Smooth muscle cell (in vitro differentiated cells): ENCODE measurements at regions not wholly inside any gene's neighbourhood (a gene's known extent, or its start where the extent isn't known, plus 50 kb on each side); places are given as distances from the start of the nearest gene placed in this dataset.

Source experiments
- DNase-seq: peaks from one replicate; lab custom pipeline; 2025; ENCODE audit not compliant: unreplicated experiment; lab: John Stamatoyannopoulos, UW
- H2AFZ ChIP-seq: fragments of 200-600 bp; sonication (generic); 2 replicates; pipeline ENCODE4 v1.6.0; 2016; ENCODE audit warnings: antibody characterized with exemption, low read depth, mild to moderate bottlenecking
- H3F3A ChIP-seq: fragments of 200-600 bp; sonication (generic); 2 replicates; pipeline ENCODE4 v1.6.0; 2017; ENCODE audit warnings: antibody characterized with exemption, low read depth
- H3K27ac ChIP-seq: fragments of 200-600 bp; sonication (generic); 2 replicates; pipeline ENCODE4 v1.5.1; 2016; ENCODE audit warnings: low read depth, mild to moderate bottlenecking
- H3K27me3 ChIP-seq: fragments of 200-600 bp; sonication (generic); 2 replicates; pipeline ENCODE4 v1.6.1; 2016; ENCODE audit warnings: low read depth, mild to moderate bottlenecking
- H3K36me3 ChIP-seq: fragments of 200-600 bp; sonication (generic); 2 replicates; pipeline ENCODE4 v1.5.1; 2016; ENCODE audit warnings: low read depth
- H3K4me1 ChIP-seq: fragments of 200-600 bp; sonication (generic); 2 replicates; pipeline ENCODE4 v1.5.1; 2016; ENCODE audit warnings: low read depth
- H3K4me2 ChIP-seq: fragments of 200-600 bp; sonication (generic); 2 replicates; pipeline ENCODE4 v1.6.0; 2016; ENCODE audit warnings: mild to moderate bottlenecking
- H3K4me3 ChIP-seq: fragments of 200-600 bp; sonication (generic); 2 replicates; pipeline ENCODE4 v1.5.1; 2016; ENCODE audit warnings: mild to moderate bottlenecking
- H3K79me2 ChIP-seq: fragments of 200-600 bp; sonication (generic); 2 replicates; pipeline ENCODE4 v1.6.0; 2016; ENCODE audit warnings: low read depth, mild to moderate bottlenecking
- H3K9ac ChIP-seq: fragments of 200-600 bp; sonication (generic); 2 replicates; pipeline ENCODE4 v1.6.0; 2016; ENCODE audit warnings: low read depth
- H3K9me3 ChIP-seq: fragments of 200-600 bp; sonication (generic); replicated peaks from 2 replicates; pipeline ENCODE4 v1.5.1; 2016; ENCODE audit warnings: low read depth
- H4K20me1 ChIP-seq: fragments of 200-600 bp; sonication (generic); 2 replicates; pipeline ENCODE4 v1.6.0; 2016; ENCODE audit warnings: low read depth
- CTCF ChIP-seq: fragments of 200-600 bp; sonication (generic); IDR thresholded peaks from 2 replicates; pipeline ENCODE4 v1.5.1; 2017; ENCODE audit warnings: borderline replicate concordance, mild to moderate bottlenecking, antibody characterized with exemption; ENCODE audit not compliant: insufficient read depth, poor library complexity, severe bottlenecking
- WGBS: methylation state at CpG from one replicate; pipeline ENCODE4 v1.1.7; 2016; ENCODE audit warnings: low lambda C conversion rate; 5-methylcytosine and 5-hydroxymethylcytosine counted together

GRCh38 chr2:187986390-187987105 lies 305.1 kb upstream of the GULP1 start:
- Histone ChIP-seq H3K27ac (peak overlapping the region; percentile 64), H3K4me2 (peak overlapping the region; percentile 64), H3K79me2 (no peaks in the 10 kb centered on the region), H3F3A (no peaks in the 10 kb centered on the region), H4K20me1 (no peaks in the 10 kb centered on the region), H3K4me3 (no peak overlapping the region), H2AFZ (no peak overlapping the region), H3K36me3 (no peaks in the 10 kb centered on the region), H3K9ac (no peak overlapping the region), H3K4me1 (peaks cover 9% of the 10 kb centered on the region), H3K27me3 (no peaks in the 10 kb centered on the region), H3K9me3 (no peaks in the 10 kb centered on the region)
- TF ChIP-seq CTCF = no peak
- no peak for DNase-seq
- 73% methylated on average over 7 of the region's 7 CpGs for WGBS

GRCh38 chr2:187988348-187988747 lies 303.3 kb upstream of the GULP1 start:
- H3K4me1 ChIP-seq = peaks cover 16% of the 10 kb centered on the region
- no peaks in the 10 kb centered on the region for H3K9me3 ChIP-seq
- no peak overlapping the region for H3K4me2 ChIP-seq
- H3K36me3 ChIP-seq = no peaks in the 10 kb centered on the region
- H4K20me1 ChIP-seq = no peaks in the 10 kb centered on the region
- 82% methylated on average over 6 of the region's 6 CpGs for WGBS
- no peak for DNase-seq
- H3F3A ChIP-seq = no peaks in the 10 kb centered on the region
- no peak for TF ChIP-seq CTCF
- no peak overlapping the region for H2AFZ ChIP-seq
- no peaks in the 10 kb centered on the region for H3K27me3 ChIP-seq
- no peaks in the 10 kb centered on the region for H3K79me2 ChIP-seq
- H3K27ac ChIP-seq = no peak overlapping the region
- H3K4me3 ChIP-seq = no peak overlapping the region
- no peak overlapping the region for H3K9ac ChIP-seq

GRCh38 chr2:187989925-187990623 lies 301.6 kb upstream of the GULP1 start:
- no peaks in the 10 kb centered on the region for H3K79me2 ChIP-seq
- H2AFZ ChIP-seq = no peak overlapping the region
- H3F3A ChIP-seq = no peaks in the 10 kb centered on the region
- 62% methylated on average over 2 of the region's 2 CpGs for WGBS
- H3K27ac ChIP-seq = peak overlapping the region; percentile 39
- DNase-seq = no peak
- H3K27me3 ChIP-seq = no peaks in the 10 kb centered on the region
- no peak for TF ChIP-seq CTCF
- H3K9me3 ChIP-seq = no peaks in the 10 kb centered on the region
- H3K36me3 ChIP-seq = no peaks in the 10 kb centered on the region
- H3K4me3 ChIP-seq = no peak overlapping the region
- peaks cover 20% of the 10 kb centered on the region for H3K4me1 ChIP-seq
- no peak overlapping the region for H3K4me2 ChIP-seq
- H4K20me1 ChIP-seq = no peaks in the 10 kb centered on the region
- no peak overlapping the region for H3K9ac ChIP-seq
